Neuron (in vitro differentiated cells): ENCODE measurements at regions not wholly inside any gene's neighbourhood (a gene's known extent, or its start where the extent isn't known, plus 50 kb on each side); places are given as distances from the start of the nearest gene placed in this dataset.
"Not testable (repeated sequence)": the region's sequence is repeated elsewhere in the genome, so short reads cannot be mapped to it uniquely, and the experiment has no call there.

ENCODE experiments used
- H2AFZ ChIP-seq: one replicate; pipeline ENCODE4 v1.6.1; 2013; ENCODE audit warnings: low read depth, mild to moderate bottlenecking, inconsistent platforms, low read length, moderate library complexity
- H3K27me3 ChIP-seq: one replicate; pipeline ENCODE4 v1.6.1; 2013; ENCODE audit warnings: low read length; ENCODE audit not compliant: insufficient read depth
- H3K36me3 ChIP-seq: one replicate; pipeline ENCODE4 v1.6.1; 2013; ENCODE audit warnings: low read length; ENCODE audit not compliant: insufficient read depth
- H3K4me1 ChIP-seq: one replicate; pipeline ENCODE4 v1.6.1; 2013; ENCODE audit warnings: low read length; ENCODE audit not compliant: insufficient read depth
- H3K4me3 ChIP-seq: 2 replicates; pipeline ENCODE4 v1.5.1; 2013; ENCODE audit warnings: mild to moderate bottlenecking, low read length, moderate library complexity
- H3K9me3 ChIP-seq: one replicate; pipeline ENCODE4 v1.6.1; 2013; ENCODE audit warnings: low read length

DNA sequence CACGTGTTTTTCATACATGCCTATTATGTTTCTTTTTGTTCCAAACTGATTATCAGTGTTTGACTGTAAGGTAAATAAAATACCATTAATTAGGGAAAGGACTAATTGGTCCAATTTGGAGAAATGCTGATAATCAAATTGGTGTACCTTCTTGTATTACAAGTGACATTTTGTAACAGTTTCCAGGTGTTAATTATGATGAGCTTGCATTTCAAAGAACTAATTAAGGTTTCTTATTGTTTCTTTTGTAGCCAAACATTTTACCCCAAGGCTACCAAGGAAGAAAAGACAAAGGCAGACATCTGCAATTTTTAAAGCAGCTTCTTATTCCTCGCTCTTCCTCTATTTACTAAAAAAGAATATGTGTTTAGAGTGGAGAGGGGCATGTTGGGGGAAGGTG is 88.7 kb upstream of the GRIK1 start:
- peaks cover 4% of the 10 kb centered on the region for H3K4me1 ChIP-seq
- H3K36me3 ChIP-seq, result no peaks in the 10 kb centered on the region
- no peaks in the 10 kb centered on the region for H3K27me3 ChIP-seq
- H3K9me3 ChIP-seq, result no peaks in the 10 kb centered on the region
- no peak overlapping the region for H2AFZ ChIP-seq
- H3K4me3 ChIP-seq, result no peak overlapping the region

DNA sequence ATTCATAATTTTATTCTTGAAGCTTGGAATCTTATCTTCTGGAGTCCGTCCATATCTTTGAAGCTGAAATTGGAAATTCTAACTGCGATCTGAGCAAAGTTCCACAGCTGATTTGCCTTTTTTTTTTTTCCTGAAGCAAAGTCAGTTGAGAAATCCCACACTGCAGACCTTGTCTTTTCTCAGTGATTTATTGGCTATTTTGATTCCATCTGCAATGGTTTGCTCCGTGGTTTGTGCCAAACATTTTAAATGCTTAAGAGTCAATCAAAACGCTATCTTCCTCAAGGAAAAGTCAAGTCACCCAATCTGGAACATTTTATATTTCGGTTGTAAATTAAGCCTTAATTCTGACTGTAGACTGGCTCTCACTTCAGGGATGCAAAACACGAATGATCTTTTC is 88.2 kb upstream of the GRIK1 start:
- H3K27me3 ChIP-seq, result no peaks in the 10 kb centered on the region
- peaks cover 4% of the 10 kb centered on the region for H3K4me1 ChIP-seq
- H3K4me3 ChIP-seq, result no peak overlapping the region
- H3K36me3 ChIP-seq, result no peaks in the 10 kb centered on the region
- H3K9me3 ChIP-seq, result no peaks in the 10 kb centered on the region
- no peak overlapping the region for H2AFZ ChIP-seq

GRCh38 chr21:30023056-30023455 is 83.3 kb upstream of the GRIK1 start:
- H3K36me3 ChIP-seq, H2AFZ ChIP-seq, H3K4me3 ChIP-seq, H3K9me3 ChIP-seq, H3K4me1 ChIP-seq, H3K27me3 ChIP-seq: not testable (repeated sequence)

- Histone ChIP-seq H3K4me3 (peak overlapping the region; percentile 8), H2AFZ (no peak overlapping the region), H3K9me3 (no peaks in the 10 kb centered on the region), H3K27me3 (no peaks in the 10 kb centered on the region), H3K4me1 (peaks cover 11% of the 10 kb centered on the region), H3K36me3 (no peaks in the 10 kb centered on the region)
These were observed 75.1 kb upstream of the GRIK1 start for GRCh38 chr21:30014886-30015285.

- H3K36me3 ChIP-seq, result no peaks in the 10 kb centered on the region
- H3K4me3 ChIP-seq, result no peak overlapping the region
- H3K9me3 ChIP-seq, result peaks cover 5% of the 10 kb centered on the region
- no peak overlapping the region for H2AFZ ChIP-seq
- H3K27me3 ChIP-seq, result no peaks in the 10 kb centered on the region
- H3K4me1 ChIP-seq, result no peaks in the 10 kb centered on the region
These were observed 51.8 kb upstream of the GRIK1 start for GRCh38 chr21:29991624-29992023.

- no peak overlapping the region for H2AFZ ChIP-seq
- no peaks in the 10 kb centered on the region for H3K4me1 ChIP-seq
- no peaks in the 10 kb centered on the region for H3K27me3 ChIP-seq
- peaks cover 8% of the 10 kb centered on the region for H3K9me3 ChIP-seq
- H3K4me3 ChIP-seq, result no peak overlapping the region
- H3K36me3 ChIP-seq, result no peaks in the 10 kb centered on the region
These were observed 49.9 kb upstream of the GRIK1 start for GRCh38 chr21:29989634-29990234.
